Heart left ventricle (tissue), 16 donors: ENCODE measurements at regions not wholly inside any gene's neighbourhood (a gene's known extent, or its start where the extent isn't known, plus 50 kb on each side); places are given as distances from the start of the nearest gene placed in this dataset.

Source experiments
- ATAC-seq, 4 donors: fragments of 200-7000 bp; cut with Tn5 transposase; one replicate each; pipeline ENCODE4 v1.9.1; 2020 to 2022; ENCODE audit warnings: moderate library complexity in 4 of 4, mild to moderate bottlenecking in 3 of 4, moderate number of reproducible peaks in 1 of 4
- DNase-seq, 5 donors: peaks; one replicate each; pipeline ENCODE4 v3.0.0-alpha.2; 2020
- H3K27ac ChIP-seq, 12 donors: fragments of 200-600 bp; sonication (generic) in 4 of 12; one replicate each; pipeline versions ENCODE4 v1.5.0 to v1.8.0; 2016 to 2022; ENCODE audit warnings: mild to moderate bottlenecking in 2 of 12
- H3K27me3 ChIP-seq, 9 donors: fragments of 200-600 bp; sonication (generic) in 2 of 9; one replicate each; pipeline versions ENCODE4 v1.5.1 to v1.8.0; 2016 to 2022; ENCODE audit warnings: mild to moderate bottlenecking in 3 of 9
- H3K36me3 ChIP-seq, 9 donors: fragments of 200-600 bp; sonication (generic) in 2 of 9; one replicate each; pipeline versions ENCODE4 v1.5.0 to v1.8.0; 2018 to 2022; ENCODE audit warnings: mild to moderate bottlenecking in 2 of 9
- H3K4me1 ChIP-seq, 12 donors: fragments of 200-600 bp; sonication (generic) in 4 of 12; one replicate each; pipeline versions ENCODE4 v1.5.0 to v1.8.0; 2016 to 2022; ENCODE audit warnings: mild to moderate bottlenecking in 3 of 12
- H3K4me3 ChIP-seq, 12 donors: fragments of 200-600 bp; sonication (generic) in 4 of 12; one replicate each; pipeline versions ENCODE4 v1.5.0 to v1.8.0; 2017 to 2022; ENCODE audit warnings: mild to moderate bottlenecking in 9 of 12, moderate library complexity in 4 of 12
- H3K9me3 ChIP-seq, 12 donors: fragments of 200-600 bp; sonication (generic) in 4 of 12; one replicate each; pipeline versions ENCODE4 v1.5.0 to v1.8.0; 2016 to 2022; ENCODE audit warnings: mild to moderate bottlenecking in 1 of 12
- CTCF ChIP-seq, 12 donors: fragments of 200-600 bp; sonication (generic) in 4 of 12; IDR thresholded peaks; one replicate each; pipeline versions ENCODE4 v1.5.0 to v1.8.0; 2018 to 2022; ENCODE audit warnings: antibody characterized with exemption in 12 of 12, mild to moderate bottlenecking in 5 of 12
- POLR2A ChIP-seq, 2 donors: fragments of 450-650 bp; IDR thresholded peaks; one replicate each; pipeline ENCODE4 v1.6.1; 2017; ENCODE audit warnings: antibody characterized with exemption in 2 of 2, mild to moderate bottlenecking in 2 of 2, moderate library complexity in 2 of 2
- WGBS, 4 donors: extraction: QIAGEN DNeasy Blood & Tissue Kit in 2 of 4; methylation state at CpG; one replicate each; pipeline versions ENCODE4 v1.1.5 to v1.1.7; 2013 to 2018; 5-methylcytosine and 5-hydroxymethylcytosine counted together
- intact Hi-C, 10 donors: fragments of 100-400 bp; cut with DNase I; formaldehyde crosslinking; loops; one replicate each; pipeline versions ENCODE4 v1.11.1 to v1.14.2; 2022
- donor health status: ischemic (EF 13 %, LVEDD 7.1; RV severe dilation, severe dysfunction).
- donor health status: healthy with polysubstance abuse.
- donor health status: DM: no; HTN: yes; CAD: no.
- donor health status: DM: no; HTN: no; CAD: no.
- donor health status: ischemic (EF 25% LVEDD 6.9; RV normal size, moderate dysfunction).
- donor health status: ischemic (EF 25% LVEDD 5.7; RV mildly dilated, moderate dysfunction).
- donor health status: healthy.
- donor health status: DM: yes; HTN: yes; CAD: no.
- donor health status: ischemic (EF 35%, LVEDD 5.7; RV mildly dilated, moderate dysfunction).
- donor health status: nonischemic (EF 11% LVEDD 7.7; RV severe dilation, severe dysfunction).
- donor health status: DM: yes; HTN: yes; CAD: no.
- donor health status: PGD.
- donor health status: ischemic (EF 29% LVEDD 5.4; RV normal size, mild dysfunction).
- donor health status: nonischemic (EF 23%, LVEDD 6.1; RV moderate dilation, normal function).

- no peaks in the 10 kb centered on the region for H3K4me1 ChIP-seq
- H3K36me3 ChIP-seq = no peaks in the 10 kb centered on the region
- H3K27me3 ChIP-seq = no peaks in the 10 kb centered on the region
- 55 to 65% (median 63%) methylated on average over 3 of the region's 3 CpGs for WGBS, 4 donors
- no peak overlapping the region for H3K4me3 ChIP-seq
- intact Hi-C loops = no loop called here
- DNase-seq = no peak
- peaks cover 0 to 5% (median 0%) of the 10 kb centered on the region in 12 donors for H3K9me3 ChIP-seq
- H3K27ac ChIP-seq = no peak overlapping the region
- no peak for TF ChIP-seq POLR2A (IDR thresholded peaks at IDR 0.05)
- TF ChIP-seq CTCF (IDR thresholded peaks at IDR 0.05) = no peak
- ATAC-seq = no peak
Measured at GRCh38 chr16:59975953-59976352, 1241.8 kb upstream of the GOT2 start.

- no peak for DNase-seq
- 86 to 92% (median 90%) methylated on average over 3 of the region's 3 CpGs for WGBS, 4 donors
- ATAC-seq = no peak
- no peak overlapping the region for H3K4me3 ChIP-seq
- no peak overlapping the region for H3K27ac ChIP-seq
- intact Hi-C loops = no loop called here
- no peaks in the 10 kb centered on the region for H3K36me3 ChIP-seq
- no peaks in the 10 kb centered on the region for H3K27me3 ChIP-seq
- TF ChIP-seq CTCF (IDR thresholded peaks at IDR 0.05) (no peak), POLR2A (IDR thresholded peaks at IDR 0.05) (no peak)
- H3K4me1 ChIP-seq = no peaks in the 10 kb centered on the region
- H3K9me3 ChIP-seq = peaks cover 0 to 5% (median 0%) of the 10 kb centered on the region in 12 donors
Measured at GRCh38 chr16:59973966-59974365, 1239.8 kb upstream of the GOT2 start.

- intact Hi-C loops = no loop called here
Measured at GRCh38 chr16:59971264-59971663, 1237.1 kb upstream of the GOT2 start.

GRCh38 chr16:59964232-59964924, 1230.3 kb upstream of the GOT2 start:
- intact Hi-C loops = no loop called here
- H3K9me3 ChIP-seq = peaks cover 0 to 2% (median 0%) of the 10 kb centered on the region in 12 donors
- H3K27ac ChIP-seq = no peak overlapping the region
- H3K27me3 ChIP-seq = no peaks in the 10 kb centered on the region
- H3K4me3 ChIP-seq = no peak overlapping the region
- DNase-seq (no peak), ATAC-seq (no peak)
- H3K4me1 ChIP-seq = no peaks in the 10 kb centered on the region
- 87 to 90% (median 89%) methylated on average over 6 of the region's 6 CpGs for WGBS, 4 donors
- H3K36me3 ChIP-seq = no peaks in the 10 kb centered on the region
- TF ChIP-seq POLR2A (IDR thresholded peaks at IDR 0.05) (no peak), CTCF (IDR thresholded peaks at IDR 0.05) (no peak)

More at GRCh38 chr16:59971264-59971663, 1237.1 kb upstream of the GOT2 start:
- DNase-seq = no peak
- no peaks in the 10 kb centered on the region for H3K27me3 ChIP-seq
- TF ChIP-seq POLR2A (IDR thresholded peaks at IDR 0.05) (no peak), CTCF (IDR thresholded peaks at IDR 0.05) (no peak)
- no peak overlapping the region for H3K4me3 ChIP-seq
- 53 to 67% (median 63%) methylated on average over 3 of the region's 3 CpGs for WGBS, 4 donors
- no peak overlapping the region for H3K27ac ChIP-seq
- ATAC-seq = no peak
- H3K4me1 ChIP-seq = no peaks in the 10 kb centered on the region
- H3K36me3 ChIP-seq = no peaks in the 10 kb centered on the region
- peaks cover 0 to 5% (median 0%) of the 10 kb centered on the region in 12 donors for H3K9me3 ChIP-seq
